ENCODE measurements at regions not wholly inside any gene's neighbourhood (a gene's known extent, or its start where the extent isn't known, plus 50 kb on each side); places are given as distances from the start of the nearest gene placed in this dataset.

DNA sequence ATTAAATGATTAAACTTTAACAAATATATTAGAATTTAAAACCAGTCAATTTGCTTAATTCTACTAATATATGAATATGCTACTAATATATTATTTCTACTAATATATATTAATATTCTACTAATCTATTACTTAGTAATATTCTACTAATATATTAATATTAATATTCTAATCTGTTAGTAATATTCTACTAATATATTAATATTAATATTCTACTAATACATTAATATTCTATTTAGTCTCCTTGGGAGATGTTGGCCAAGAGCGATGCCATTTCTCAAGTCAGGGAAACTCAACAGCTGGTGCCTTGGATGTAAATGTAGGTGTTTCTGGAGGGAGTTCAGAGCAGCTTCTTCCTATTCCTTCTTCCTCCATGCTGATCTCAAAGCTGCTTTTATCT, 259.2 kb upstream of the TMTC4 start:
- no peak for DNase-seq

DNA sequence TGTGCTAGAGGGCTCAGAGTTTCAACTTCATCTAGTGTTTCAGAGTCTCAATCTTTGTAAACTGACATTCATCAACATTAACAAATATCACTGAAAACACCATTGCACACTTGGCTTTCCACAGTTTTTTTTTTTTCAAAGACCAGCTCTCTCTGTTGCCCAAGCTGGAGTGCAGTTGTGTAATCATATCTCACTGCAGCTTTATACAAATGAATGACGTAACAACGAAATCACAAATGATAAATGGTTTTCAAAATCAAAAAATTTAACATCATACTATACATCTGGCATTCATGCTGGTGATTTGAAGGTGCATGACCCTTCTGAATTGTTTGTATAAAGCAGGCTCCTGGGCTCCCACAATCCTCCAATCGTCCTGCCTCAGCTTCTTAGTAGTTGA, 248.0 kb upstream of the TMTC4 start:
- no peak for DNase-seq

DNA sequence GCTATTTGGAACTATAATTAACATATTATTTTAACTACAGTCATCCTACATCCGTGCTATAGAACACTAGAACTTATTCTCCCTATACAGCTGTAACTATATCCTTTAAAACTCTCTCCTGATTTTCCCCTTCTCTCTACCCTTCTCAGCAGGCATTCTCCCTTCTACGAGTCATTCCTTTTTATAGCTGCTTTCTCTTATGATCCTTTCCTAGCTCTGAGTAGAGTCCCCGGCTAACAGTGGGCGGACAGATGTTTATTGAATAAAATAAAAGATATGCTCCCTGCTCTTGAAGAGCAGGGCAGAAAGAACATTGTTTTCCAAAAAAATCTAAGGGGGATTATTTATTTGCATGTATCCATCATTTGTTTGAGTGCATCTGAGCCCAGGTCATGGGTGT, 246.5 kb upstream of the TMTC4 start:
- no peak for DNase-seq

DNA sequence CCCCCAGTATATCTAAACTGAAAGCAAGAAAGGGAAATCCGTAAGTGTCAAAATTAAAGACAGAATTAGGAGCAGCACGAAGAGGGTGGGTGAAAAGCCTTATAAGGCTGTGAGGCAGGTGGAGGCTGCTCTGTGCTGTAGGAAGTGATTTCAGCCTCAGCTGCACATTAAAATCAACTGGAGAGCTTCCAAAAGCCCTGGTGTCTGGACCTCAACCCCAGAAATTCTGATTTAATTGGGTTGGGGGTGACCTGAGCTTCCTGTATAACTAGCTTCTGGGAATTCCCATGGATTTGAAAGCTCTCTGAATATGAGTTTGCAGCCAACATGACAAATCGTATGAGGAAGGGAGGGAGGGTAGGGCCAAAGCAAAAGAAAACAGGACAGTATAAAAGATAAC, 242.4 kb upstream of the TMTC4 start:
- no peak for DNase-seq

DNA sequence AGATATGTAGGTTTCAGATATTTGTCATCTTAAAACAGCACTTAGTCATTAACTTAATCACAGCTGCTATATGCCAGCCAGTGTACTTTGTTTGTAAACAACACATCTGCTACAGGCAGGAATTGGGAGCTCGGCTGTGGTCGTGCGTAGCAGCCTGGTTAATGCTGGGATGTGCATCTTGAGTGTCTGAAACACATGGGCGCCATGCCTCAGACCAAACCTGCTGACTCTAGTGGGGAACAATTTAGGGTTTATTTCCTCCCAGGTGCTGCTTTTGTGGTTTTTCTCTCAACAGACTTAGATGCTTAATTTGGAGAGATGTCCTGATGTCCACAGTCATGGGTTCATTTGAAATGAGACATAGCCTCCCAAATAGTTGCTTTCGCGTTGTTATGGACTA, 238.5 kb upstream of the TMTC4 start:
- DNase-seq, result no peak

DNA sequence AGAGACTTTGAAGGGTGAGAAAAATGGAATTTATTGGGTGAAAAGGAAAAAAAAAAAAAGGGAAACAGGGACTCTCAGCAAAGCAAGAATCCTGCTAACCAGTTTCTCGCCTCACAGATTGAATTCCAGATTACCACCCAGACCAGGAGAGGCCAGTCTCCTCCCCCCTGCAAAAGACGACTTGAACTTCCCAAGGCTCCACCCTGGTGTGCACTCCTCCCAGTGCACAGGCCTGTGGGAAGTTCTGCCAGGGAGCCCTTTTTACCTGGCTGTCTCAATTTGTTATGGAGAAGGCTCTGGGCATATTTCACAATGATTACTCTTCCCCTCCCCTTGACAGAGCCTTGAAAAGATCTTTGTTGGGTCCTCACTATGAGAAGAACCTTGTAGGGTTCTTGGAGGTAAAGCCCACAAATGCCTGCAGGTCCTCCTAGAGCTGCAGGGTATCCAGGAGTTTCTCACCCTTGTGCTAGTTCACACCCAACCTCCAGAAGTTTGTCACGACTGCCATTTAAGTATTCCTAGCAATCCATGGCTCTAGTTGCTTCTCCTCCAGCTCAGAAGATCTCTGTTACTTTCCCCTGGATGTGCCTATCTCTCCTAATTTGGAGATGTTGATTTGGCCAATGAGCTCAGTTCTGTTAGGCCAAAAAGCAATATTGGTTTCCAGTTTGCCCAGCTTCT, 229.8 kb upstream of the TMTC4 start:
- DNase-seq, result no peak

DNA sequence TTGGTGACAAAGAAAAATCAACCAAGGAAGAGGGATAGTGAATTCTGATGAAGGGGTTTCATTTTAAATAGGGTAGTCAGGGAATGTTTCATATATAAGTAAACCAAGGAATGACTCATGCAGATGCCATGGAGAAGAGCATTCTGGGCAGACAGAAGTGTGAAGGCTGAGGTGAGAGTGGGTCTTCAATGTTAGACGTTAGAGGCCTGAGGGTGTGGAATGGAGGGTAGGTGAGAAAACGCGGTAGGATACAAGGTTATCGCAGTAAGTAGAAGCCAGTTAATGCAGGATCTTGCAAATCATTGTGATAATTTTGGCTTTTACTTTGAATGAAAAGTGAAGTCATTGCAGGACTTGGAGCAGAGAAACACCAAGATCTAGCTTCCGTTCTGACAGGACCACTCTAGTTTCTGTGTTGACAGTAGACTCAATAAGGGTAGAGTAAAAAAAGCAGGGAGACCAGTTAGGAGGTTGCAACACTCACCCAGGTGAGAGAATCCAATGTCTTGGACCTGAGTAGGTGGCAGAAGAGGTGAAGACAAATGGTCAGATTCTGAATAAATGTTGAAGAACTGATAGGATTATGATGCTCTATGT, 225.2 kb upstream of the TMTC4 start:
- DNase-seq, result no peak

DNA sequence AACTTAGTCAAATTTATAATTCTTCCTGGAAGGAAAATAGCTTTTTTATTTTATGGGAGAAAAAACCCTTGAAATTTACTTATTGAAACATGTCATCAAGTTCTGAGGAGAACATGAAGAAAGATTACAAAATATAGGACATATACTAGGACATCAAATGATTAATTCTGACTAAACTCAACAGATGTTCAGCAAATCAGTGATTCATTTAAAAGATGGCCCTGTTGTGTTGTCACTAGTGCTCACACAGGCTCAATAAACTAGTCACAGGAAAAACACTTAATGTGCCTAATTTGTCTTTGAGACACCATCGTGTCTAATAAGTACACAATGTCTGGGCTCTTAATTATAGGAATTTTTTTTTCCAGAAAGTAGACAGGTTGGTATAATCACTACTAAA, 223.8 kb upstream of the TMTC4 start:
- no peak for DNase-seq

DNA sequence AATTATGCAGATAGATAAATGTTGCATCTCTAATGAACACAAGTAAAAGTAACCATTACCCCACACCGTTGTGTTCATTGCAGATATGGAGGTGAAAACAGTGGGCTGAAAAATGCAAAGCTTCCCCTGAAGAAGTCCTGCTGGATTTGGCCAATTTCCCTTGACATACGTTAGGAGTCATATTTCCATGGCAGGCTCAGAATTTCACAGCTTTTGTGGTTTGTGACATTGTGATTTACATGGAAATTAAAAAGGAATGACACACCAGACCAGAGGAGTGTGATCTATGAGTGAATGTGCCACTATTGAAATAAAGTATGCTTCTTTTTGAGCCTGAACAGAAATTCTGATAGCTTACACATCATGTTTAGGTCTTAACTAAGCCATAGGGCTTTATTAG, 221.1 kb upstream of the TMTC4 start:
- no peak for DNase-seq

DNA sequence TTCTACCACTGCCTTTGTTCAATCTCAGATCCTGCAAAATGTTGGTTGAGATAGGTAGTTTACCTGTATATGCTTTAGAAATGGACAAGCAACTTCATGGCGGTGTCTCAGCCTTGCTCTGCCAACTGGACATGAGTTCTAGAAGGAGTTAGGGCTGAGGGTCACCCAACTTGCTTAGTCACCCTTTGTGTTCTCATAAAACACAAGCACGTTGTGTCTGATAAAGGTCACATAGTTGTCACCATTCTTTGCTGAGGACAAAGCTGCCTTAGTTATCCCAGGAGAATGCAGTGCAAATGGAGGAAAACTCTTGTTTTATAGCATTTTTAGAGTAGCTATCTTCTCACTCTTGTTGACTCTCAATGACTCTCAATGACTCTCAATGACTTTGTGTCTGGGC, 218.4 kb upstream of the TMTC4 start:
- no peak for DNase-seq

DNA sequence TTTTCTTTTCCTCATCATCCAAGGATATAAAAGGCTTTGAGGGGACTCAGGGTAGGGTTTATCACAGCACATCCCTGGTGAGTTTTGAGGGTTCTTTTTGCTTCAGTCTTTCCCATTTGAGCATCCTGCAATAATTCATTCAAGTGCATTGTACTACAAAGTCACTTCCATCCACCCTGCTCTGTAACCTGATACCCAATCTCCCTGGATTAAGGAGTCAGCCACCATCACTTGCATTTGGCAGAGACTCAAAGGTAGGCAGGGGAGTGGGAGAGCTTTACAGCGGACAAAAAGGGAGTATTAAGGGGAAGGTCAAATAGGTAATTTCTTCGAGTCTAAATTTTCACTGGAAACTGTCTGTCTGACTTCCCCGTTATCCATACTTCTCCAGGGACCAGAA, 216.1 kb upstream of the TMTC4 start:
- no peak for DNase-seq

DNA sequence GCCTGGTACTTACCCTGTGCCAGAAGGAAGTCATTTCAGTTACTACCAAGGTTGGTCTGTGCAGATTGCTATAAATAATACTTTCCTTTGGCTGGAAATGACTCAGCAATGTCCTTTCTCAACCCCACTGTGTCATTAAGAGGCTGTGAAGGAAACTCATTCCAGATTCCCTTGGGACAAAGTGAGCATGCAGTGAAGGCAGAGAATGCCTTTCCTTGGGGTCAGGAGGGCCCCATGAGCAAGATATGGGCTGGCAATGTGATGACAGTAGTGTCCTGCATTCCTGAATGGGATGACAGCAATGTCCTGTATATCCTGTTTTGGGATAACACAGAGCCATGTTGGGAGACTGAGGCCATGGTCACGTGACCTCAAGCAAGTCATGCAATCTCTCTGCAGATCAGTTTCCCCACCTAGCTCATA, 213.1 kb upstream of the TMTC4 start:
- no peak for DNase-seq

DNA sequence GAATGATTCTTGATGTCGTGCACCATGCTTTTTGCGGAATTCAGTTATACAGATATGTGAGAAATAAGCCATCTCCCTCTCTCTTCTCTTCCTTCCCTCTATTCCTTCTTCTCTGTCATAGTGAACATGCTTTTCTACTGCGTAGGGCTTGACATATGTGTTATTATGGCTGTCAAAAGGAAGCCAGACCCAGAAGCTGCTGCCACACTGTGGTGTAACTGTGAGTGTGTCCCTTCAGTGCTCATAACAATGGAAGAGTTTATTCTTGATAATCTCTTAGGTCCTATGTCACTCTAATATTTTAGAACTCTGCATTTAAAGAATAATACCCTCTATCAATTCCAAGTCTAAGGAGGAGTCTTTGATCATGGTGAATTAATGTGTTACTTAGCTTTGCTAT, 208.9 kb upstream of the TMTC4 start:
- no peak for DNase-seq

DNA sequence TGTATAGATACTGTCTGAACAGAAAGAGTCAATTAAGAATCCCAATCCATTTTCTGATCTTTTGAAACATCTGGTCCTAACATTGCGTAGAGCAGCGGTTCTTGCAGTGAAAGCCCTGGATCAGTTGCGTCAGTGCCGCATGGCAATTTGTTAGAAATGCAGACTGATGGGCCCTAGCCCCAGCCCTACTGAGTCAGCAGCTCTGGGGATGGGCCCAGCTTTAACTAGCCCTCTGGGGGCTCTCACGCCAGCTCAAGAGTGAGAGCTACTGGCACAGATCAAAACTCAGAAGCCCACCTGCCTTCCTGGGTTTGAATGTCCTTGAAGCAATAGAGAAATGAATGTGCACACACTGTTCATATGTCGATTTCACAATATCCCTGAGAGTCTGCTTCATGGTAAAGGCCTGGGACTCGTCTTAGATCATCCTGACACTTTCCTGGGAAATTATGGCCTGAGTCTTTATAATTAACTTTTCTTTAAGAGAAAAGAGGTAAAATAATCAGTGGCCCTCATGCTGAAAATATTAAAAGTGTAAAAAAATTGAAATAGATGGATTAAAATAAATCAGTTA, 206.8 kb upstream of the TMTC4 start:
- DNase-seq, result no peak

DNA sequence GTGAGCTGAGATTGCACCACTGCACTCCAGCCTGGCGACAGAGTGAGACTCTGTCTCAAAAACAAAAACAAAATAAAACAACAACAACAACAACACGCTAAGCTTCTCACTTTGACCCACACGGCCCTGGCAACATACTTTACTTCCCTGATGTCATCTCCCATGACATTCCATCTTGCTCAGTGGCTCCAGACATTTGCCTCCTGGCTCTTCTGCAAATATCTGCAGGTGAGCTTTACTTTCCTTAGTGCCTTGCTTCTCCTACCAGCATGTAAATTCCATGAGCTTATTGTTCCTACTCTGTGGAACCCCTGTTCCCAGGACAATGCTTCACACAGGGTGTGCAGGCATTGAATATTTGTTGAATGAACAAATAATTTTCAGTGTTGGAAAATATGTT, 205.6 kb upstream of the TMTC4 start:
- DNase-seq, result no peak

DNA sequence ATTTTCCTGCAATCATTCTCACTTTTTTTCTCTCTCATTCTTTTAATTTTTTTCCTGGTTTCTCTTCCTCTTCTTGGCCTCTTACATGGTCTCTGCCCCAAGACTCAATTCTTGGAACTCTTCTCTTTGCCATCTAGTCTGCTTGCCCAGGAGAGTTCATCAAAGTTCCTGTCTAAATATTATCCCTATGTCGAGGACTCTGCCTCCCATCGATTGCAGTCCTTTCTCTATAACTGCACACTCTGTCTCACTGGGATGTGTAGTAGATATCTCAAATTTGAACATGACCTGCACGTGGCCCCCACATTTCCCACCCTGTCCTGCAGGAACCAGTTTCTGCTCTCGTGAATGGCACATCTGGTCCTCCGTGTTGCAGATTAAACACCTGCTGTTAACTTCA, 204.7 kb upstream of the TMTC4 start:
- no peak for DNase-seq

DNA sequence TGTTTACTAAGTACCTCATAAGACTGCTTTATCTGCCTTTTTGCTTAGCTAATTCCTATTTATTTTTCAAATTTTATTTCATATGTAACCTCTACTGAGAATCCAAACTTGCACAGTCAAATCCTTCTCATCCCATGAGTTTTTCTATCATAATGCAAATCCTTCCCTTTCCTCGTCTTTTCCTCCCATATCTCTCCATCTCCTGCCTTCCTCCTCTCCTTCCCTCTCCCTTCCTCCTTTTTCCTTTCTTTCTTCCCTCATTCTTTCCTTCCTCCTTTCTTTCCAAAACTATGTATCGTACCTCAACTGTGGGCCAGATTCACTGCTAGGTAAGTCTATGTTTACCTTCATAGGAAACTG, 201.4 kb upstream of the TMTC4 start:
- no peak for DNase-seq

DNA sequence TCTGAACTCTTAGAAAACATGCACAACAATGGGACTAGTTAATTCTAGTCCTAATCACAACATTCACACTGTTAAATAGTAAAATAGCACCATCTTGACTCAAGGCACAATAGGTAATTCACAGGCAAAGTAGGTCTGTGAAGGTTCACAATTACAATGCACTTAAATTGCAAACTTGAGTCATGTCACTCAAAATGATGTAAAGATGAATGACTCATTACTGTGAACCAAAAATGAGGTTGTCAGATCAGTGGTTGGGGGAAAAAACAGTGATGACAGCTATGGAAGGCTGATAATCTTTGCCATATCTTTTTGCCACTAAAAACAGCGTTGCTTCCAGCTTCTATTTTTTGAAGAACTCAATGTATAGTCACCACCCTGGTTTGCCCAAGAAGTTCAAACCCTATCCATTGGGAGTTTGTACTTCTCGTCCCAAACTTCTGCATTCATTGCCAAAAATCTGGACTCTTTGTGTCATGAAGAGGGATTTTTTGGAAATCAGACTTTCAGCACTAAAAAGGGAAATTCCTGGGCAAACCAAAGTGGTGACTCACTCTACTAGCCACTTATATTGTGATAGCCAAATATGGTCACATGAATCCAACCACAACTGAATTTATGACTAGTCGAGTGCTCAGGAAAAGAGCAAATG, 200.9 kb upstream of the TMTC4 start:
- no peak for DNase-seq

DNA sequence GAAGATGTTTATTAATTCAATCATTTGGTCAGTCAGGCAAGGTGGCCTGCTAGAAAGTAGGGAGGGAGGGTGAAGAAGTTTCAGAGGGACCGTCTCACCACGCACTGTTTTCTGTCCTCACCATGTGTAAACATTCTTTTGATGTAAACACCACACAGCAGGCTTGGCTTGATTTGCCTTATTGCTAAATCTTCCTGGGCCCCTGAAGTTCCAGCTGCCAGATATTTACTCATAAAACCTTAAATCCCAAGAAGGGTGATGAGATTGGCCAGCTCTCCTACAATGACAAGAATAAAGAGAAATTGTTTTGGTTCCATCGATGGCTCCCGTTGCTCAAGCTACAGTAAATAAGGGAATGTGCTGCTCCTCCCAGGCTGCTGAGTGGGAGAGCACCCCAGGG, 198.2 kb upstream of the TMTC4 start:
- no peak for DNase-seq

DNA sequence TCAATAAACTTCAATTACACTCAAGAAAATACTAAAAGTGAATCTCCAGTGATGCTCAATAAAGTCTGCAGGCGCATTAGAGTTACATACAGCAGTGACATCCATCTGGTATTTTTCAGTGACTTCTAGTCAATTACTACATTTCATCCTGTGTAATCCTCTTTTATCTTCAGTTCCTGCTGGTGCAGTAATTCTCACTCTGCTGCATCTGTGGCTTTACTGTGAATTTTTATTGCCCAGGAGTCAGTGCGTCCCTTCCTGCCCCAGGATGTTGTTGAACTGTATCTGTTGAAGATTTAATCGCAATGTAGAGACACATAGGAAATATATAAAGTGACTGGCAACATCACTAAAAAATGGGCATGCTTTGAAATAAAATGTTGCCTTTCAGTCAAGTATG, 196.3 kb upstream of the TMTC4 start:
- no peak for DNase-seq

DNA sequence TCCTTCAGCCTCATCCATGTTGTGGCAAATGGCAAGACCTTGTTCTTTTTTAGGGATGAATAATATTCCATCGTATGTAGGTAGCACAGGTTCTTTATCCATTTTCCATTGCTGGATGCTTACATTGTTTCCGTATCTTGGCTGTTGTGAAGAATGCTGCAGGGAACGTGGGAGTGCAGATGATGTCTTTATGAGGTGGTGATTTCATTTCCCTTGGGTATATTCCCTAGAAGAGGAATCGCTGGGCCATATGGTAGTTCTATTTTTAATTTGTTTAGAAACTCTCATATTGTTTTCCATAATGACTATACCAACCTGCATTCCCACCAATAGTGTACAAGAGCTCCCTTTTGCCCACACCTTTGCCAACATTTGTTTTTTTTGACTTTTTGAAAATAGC, 186.3 kb upstream of the TMTC4 start:
- DNase-seq, result no peak

DNA sequence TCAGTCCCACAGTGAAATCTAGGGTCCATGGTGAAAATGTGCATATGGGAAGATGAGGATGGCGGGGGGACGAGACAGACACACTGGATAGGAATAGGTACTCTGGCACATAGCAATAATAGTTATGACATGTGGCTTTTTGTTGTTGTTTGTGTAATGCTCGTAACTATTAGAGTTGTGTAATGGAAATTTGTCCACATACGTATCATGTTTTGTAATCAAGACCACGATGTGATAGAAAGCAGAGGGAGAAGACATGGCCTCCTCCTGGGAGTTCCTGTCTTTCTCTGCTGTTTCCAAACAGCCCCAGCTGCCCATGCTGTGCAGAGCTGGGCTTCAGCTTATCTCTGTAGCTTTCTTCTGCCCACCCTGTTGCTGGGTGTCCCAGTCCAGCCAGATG, 185.3 kb upstream of the TMTC4 start:
- no peak for DNase-seq

DNA sequence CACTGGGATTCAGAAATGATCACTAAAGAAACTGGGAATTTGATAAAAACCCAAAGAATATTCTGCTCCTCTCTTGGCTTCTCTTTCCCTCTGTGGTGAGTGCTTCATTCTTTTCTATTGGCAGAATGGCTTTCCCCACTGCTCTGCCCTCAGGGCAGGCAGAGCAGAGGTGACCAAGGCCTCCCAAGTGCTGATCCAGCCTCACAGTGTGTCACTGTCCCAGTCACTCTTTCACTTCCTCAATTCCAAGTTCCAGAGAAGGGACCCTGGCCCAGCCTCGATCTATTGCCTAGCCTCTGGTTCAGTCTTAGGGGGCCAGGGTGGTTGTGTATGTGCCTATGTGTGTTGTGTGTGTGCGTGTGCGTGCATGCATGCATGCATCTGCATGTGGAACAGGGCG, 180.6 kb upstream of the TMTC4 start:
- DNase-seq, result no peak

DNA sequence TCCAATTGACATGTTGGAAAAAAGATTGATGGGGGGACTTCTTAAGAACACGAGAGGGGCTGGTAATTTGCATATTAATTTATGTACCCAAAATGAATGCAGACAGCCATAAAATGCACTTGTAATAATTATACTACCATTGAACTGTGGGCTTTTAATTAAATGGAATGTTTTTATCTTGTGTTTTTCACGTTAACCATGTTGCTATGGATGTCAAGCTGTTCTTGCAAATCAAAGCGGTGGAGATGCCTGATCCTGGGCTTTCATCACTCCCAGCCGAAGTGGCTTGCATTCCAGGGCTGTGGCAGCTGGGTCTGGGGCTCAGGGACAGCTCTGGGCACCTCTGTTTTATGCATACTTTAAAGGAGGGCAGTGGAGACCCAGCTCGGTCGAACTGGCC, 179.4 kb upstream of the TMTC4 start:
- no peak for DNase-seq

DNA sequence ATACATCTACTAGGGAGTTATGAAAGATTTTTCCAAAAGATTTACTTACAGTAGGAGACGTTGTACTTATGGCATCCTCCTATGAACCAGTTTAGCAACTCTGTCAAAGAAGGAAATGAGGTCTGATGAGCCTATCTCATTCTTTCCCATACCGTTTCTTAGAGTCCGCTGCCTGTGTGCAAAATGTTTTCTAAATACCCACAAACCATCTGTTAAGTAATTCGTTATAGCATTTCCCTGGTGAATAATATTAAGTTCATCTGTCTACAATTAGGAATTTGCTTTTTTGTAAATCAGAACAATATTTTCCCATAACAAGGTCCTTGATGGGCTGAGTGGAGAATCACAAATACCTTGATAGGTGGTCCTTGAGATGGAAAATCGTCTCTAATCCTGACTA, 178.8 kb upstream of the TMTC4 start:
- no peak for DNase-seq
